Psoas muscle (tissue), 7 donors: ENCODE measurements at regions not wholly inside any gene's neighbourhood (a gene's known extent, or its start where the extent isn't known, plus 50 kb on each side); places are given as distances from the start of the nearest gene placed in this dataset.
A peak's percentile ranks its signal among the peaks of the same experiment; 100 is the strongest.

Experiments used
- ATAC-seq, 4 donors: fragments of 200-7000 bp; cut with Tn5 transposase; one replicate each; pipeline ENCODE4 v1.9.1; 2020; ENCODE audit warnings: moderate library complexity in 3 of 4, mild to moderate bottlenecking in 2 of 4
- DNase-seq, 2 donors: peaks; one replicate each; pipeline ENCODE4 v3.0.0-alpha.2; 2020
- H3K27ac ChIP-seq: fragments of 200-600 bp; one replicate; pipeline ENCODE4 v1.8.0; 2022
- H3K27me3 ChIP-seq, 3 donors: fragments of 200-600 bp in 1 of 3; one replicate each; pipeline versions ENCODE4 v1.6.1 to v1.8.0; 2013 to 2022; ENCODE audit warnings: low read length in 2 of 3, mild to moderate bottlenecking in 2 of 3, moderate library complexity in 1 of 3; ENCODE audit not compliant: insufficient read depth in 3 of 3
- H3K36me3 ChIP-seq, 2 donors: fragments of 200-600 bp in 1 of 2; one replicate each; pipeline versions ENCODE4 v1.6.1 to v1.8.0; 2013 to 2022; ENCODE audit warnings: low read depth in 1 of 2, mild to moderate bottlenecking in 1 of 2, moderate library complexity in 1 of 2; ENCODE audit not compliant: insufficient read depth in 1 of 2
- H3K4me1 ChIP-seq: fragments of 200-600 bp; one replicate; pipeline ENCODE4 v1.8.0; 2022
- H3K4me3 ChIP-seq: fragments of 200-600 bp; one replicate; pipeline ENCODE4 v1.8.0; 2022; ENCODE audit warnings: mild to moderate bottlenecking
- H3K9me3 ChIP-seq: fragments of 200-600 bp; one replicate; pipeline ENCODE4 v1.8.0; 2022
- WGBS, 3 donors: extraction: QIAGEN DNeasy Blood & Tissue Kit; methylation state at CpG; one replicate each; pipeline versions ENCODE4 v1.1.6 to v1.1.7; 2013; 5-methylcytosine and 5-hydroxymethylcytosine counted together
- intact Hi-C, 2 donors: fragments of 100-400 bp; cut with DNase I; formaldehyde crosslinking; loops; one replicate each; pipeline versions ENCODE4 v1.11.0 to v1.14.2; 2022
- TF ChIP-seq, protein P1 (sequence below): fragments of 200-600 bp; IDR thresholded peaks from one replicate; pipeline ENCODE4 v1.8.0; 2022; ENCODE audit warnings: antibody characterized with exemption
- donor health status: healthy with polysubstance abuse.
- donor health status: DM: no; HTN: no; CAD: no; lungs with moderate emphysema.
- donor health status: Bipolar disorder and iron deficiency.
- donor health status: healthy.
- donor health status: DM: yes; HTN: yes; CAD: no.
- donor health status: DM: no; HTN: no; CAD: no.
- donor health status: DM: yes; HTN: yes; CAD: no.

DNA sequence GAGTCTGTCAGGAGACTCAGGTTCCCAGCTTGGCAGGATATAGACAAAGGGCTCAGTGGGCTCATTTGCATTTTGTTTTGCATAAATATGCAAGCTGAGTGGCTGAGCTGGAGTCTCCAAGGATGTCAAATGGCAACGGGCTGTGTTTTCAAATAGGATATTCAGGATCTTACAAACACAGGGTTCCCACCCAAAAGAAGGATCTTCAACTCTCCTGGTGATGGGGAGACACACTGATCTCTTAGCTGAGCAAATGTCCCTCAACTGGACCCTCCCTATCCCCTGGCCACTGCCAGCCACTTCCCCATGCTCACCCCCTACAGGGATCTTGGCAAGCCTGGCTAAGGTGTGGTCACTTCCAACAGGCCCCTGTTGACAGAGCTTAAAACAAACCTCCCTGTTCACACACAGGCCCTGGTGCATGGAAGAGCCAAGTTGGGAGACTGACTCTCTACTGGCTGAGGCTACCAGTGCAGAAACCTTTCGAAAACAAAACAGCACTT, 61.6 kb downstream of the SOX9 start:
- no peak for DNase-seq

DNA sequence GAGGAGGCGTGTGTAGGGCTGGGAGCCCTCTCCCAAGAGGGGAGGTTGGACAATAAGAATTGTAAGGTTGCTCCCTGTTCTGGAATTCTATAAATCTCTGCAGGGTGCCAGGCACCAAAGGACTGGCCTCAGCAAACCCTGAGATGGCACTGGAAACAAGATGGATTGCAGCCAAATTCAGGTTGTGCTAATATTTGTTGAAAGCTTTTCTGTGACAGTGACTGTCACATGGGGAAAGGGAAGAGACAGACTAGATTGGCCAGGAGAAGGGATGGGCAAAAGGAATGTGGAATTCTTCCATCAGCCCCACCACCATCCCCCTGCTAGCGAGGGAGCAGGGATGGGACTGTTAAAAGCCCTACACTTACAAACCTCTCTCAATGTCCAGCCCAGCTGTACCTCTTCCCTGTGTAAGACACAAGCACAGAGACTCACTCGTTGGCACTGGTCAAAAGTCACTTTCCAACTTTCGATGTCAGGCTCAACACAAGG, 62.4 kb downstream of the SOX9 start:
- WGBS, 3 donors, result 80 to 91% (median 84%) methylated on average over 4 of the region's 4 CpGs
- ATAC-seq, result no peak
- H3K4me1 ChIP-seq, result no peaks in the 10 kb centered on the region
- DNase-seq, result no peak
- H3K36me3 ChIP-seq, result no peaks in the 10 kb centered on the region
- TF ChIP-seq, protein P1, sequence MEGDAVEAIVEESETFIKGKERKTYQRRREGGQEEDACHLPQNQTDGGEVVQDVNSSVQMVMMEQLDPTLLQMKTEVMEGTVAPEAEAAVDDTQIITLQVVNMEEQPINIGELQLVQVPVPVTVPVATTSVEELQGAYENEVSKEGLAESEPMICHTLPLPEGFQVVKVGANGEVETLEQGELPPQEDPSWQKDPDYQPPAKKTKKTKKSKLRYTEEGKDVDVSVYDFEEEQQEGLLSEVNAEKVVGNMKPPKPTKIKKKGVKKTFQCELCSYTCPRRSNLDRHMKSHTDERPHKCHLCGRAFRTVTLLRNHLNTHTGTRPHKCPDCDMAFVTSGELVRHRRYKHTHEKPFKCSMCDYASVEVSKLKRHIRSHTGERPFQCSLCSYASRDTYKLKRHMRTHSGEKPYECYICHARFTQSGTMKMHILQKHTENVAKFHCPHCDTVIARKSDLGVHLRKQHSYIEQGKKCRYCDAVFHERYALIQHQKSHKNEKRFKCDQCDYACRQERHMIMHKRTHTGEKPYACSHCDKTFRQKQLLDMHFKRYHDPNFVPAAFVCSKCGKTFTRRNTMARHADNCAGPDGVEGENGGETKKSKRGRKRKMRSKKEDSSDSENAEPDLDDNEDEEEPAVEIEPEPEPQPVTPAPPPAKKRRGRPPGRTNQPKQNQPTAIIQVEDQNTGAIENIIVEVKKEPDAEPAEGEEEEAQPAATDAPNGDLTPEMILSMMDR, result no peak
- H3K27ac ChIP-seq, result no peak overlapping the region
- H3K27me3 ChIP-seq, result peaks cover 0 to 2% (median 0%) of the 10 kb centered on the region in 3 donors
- intact Hi-C loops, result no loop called here
- no peaks in the 10 kb centered on the region for H3K9me3 ChIP-seq
- H3K4me3 ChIP-seq, result no peak overlapping the region

More for the DNA sequence above, 61.6 kb downstream of the SOX9 start:
- no peaks in the 10 kb centered on the region for H3K9me3 ChIP-seq
- TF ChIP-seq, protein P1, result no peak
- no peak overlapping the region for H3K27ac ChIP-seq
- WGBS, 3 donors, result 57 to 68% (median 60%) methylated on average over 2 of the region's 2 CpGs
- no peaks in the 10 kb centered on the region for H3K36me3 ChIP-seq
- H3K4me3 ChIP-seq, result no peak overlapping the region
- no peaks in the 10 kb centered on the region for H3K4me1 ChIP-seq
- ATAC-seq, result no peak
- H3K27me3 ChIP-seq, result peaks cover 0 to 2% (median 2%) of the 10 kb centered on the region in 3 donors
- intact Hi-C loops, result no loop called here

DNA sequence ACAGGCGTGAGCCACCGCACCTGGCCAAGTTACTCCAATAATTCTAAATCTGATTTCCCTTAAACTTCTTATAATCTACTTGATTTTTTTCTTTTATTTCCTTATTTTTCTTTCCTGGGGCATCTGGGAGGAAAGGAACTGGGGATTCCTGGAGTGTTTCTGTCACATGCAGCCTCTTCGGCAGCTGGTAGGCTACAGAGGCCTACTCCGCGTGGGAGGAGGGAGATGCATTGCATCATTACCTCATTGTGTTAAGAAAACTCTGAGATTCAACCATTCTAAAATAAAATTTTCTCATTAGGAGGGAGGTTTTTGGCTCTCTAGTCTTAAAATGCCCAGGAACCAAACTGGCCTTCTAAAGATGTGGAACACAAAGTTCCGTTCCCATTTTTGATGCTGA, 64.0 kb downstream of the SOX9 start:
- Histone ChIP-seq H3K36me3 (no peaks in the 10 kb centered on the region), H3K9me3 (no peaks in the 10 kb centered on the region), H3K27ac (no peak overlapping the region), H3K27me3 (peaks cover 0 to 7% (median 0%) of the 10 kb centered on the region in 3 donors), H3K4me1 (no peaks in the 10 kb centered on the region), H3K4me3 (no peak overlapping the region)
- no peak for ATAC-seq
- 80 to 87% (median 85%) methylated on average over 6 of the region's 6 CpGs for WGBS, 3 donors
- DNase-seq, result no peak
- intact Hi-C loops, result no loop called here
- TF ChIP-seq, protein P1, result no peak

DNA sequence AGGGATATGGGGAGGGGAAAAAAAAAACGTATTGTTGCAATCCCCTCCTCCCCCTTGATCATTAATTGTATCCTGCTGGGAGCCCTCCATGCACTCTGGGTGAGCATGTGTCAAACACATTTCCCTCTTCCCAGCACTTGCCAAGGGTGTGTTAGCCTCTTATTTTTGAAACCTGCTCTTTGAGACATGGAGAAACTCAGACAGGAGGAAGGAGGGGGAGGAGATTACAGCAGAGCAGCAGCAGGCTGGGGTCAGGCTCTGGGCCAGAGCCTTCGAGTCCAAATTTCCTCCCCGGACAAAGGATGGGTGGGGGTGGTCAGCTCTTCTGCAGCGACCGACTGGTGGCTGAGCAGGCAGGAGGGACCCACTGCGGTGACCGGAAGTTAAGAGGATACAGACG, 64.7 kb downstream of the SOX9 start:
- no peak overlapping the region for H3K27ac ChIP-seq
- peak; percentile 19 to 57 for DNase-seq
- 26 to 31% (median 27%) methylated on average over 8 of the region's 8 CpGs for WGBS, 3 donors

More for the DNA sequence above, 64.7 kb downstream of the SOX9 start:
- H3K36me3 ChIP-seq, result no peaks in the 10 kb centered on the region
- H3K4me3 ChIP-seq, result no peak overlapping the region
- H3K4me1 ChIP-seq, result no peaks in the 10 kb centered on the region
- H3K9me3 ChIP-seq, result no peaks in the 10 kb centered on the region
- ATAC-seq, result peak in 2 of 4 donors; percentile 30 to 58
- TF ChIP-seq, protein P1, result no peak
- peaks cover 0 to 7% (median 0%) of the 10 kb centered on the region in 3 donors for H3K27me3 ChIP-seq
- intact Hi-C loops, result no loop called here
